ENCODE measurements at regions not wholly inside any gene's neighbourhood (a gene's known extent, or its start where the extent isn't known, plus 50 kb on each side); places are given as distances from the start of the nearest gene placed in this dataset.
A peak's percentile ranks its signal among the peaks of the same experiment; 100 is the strongest.
"Not testable (repeated sequence)": the region's sequence is repeated elsewhere in the genome, so short reads cannot be mapped to it uniquely, and the experiment has no call there.

- DNase-seq: peak; percentile 54
- H3K27me3 ChIP-seq (ENCODE audit: control insufficient read depth, insufficient read depth, low read length): no peaks in the 10 kb centered on the region
- WGBS (ENCODE audit: insufficient coverage): 78% methylated on average over 7 of the region's 7 CpGs
Observed at GRCh38 chr7:37545619-37546534, 97.2 kb upstream of the ELMO1 start.

DNA sequence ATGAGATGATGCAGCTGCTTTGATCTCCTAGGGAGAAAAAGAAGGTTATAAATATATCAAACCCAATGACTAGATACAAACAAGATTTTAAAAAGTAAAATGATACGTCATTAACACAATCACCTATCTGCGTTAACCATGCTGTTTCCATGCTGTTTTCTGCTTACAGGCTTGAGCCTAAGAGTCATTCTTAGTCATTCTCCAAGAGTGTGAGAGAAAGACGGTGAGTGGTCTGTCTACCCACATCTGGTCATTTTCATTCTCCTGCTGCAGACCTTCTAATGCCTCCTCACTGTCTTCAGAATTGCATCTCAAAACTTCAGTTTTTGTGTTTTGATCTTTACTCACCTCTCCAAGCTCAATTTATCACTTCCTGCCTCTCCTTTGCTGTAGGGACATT is 98.0 kb upstream of the ELMO1 start:
- Histone ChIP-seq H3K36me3 (ENCODE audit: control insufficient read depth, insufficient read depth, low read length) (no peaks in the 10 kb centered on the region), H3K4me1 (ENCODE audit: control insufficient read depth, insufficient read depth, low read length) (no peaks in the 10 kb centered on the region), H3K27ac (ENCODE audit: low read length) (no peak overlapping the region), H3K4me3 (ENCODE audit: low read length) (no peak overlapping the region), H3K9me3 (replicated peaks; ENCODE audit: control insufficient read depth, low read depth, low read length) (no peaks in the 10 kb centered on the region), H3K27me3 (ENCODE audit: control insufficient read depth, insufficient read depth, low read length) (no peaks in the 10 kb centered on the region)
- WGBS (ENCODE audit: insufficient coverage): no CpG with 5 or more reads among the region's 3 CpGs
- no peak for DNase-seq

More at GRCh38 chr7:37545619-37546534, 97.2 kb upstream of the ELMO1 start:
- H3K27ac ChIP-seq (ENCODE audit: low read length): no peak overlapping the region
- H3K4me3 ChIP-seq (ENCODE audit: low read length): no peak overlapping the region
- H3K4me1 ChIP-seq (ENCODE audit: control insufficient read depth, insufficient read depth, low read length): no peaks in the 10 kb centered on the region
- H3K9me3 ChIP-seq (replicated peaks; ENCODE audit: control insufficient read depth, low read depth, low read length): no peaks in the 10 kb centered on the region
- H3K36me3 ChIP-seq (ENCODE audit: control insufficient read depth, insufficient read depth, low read length): no peaks in the 10 kb centered on the region

DNA sequence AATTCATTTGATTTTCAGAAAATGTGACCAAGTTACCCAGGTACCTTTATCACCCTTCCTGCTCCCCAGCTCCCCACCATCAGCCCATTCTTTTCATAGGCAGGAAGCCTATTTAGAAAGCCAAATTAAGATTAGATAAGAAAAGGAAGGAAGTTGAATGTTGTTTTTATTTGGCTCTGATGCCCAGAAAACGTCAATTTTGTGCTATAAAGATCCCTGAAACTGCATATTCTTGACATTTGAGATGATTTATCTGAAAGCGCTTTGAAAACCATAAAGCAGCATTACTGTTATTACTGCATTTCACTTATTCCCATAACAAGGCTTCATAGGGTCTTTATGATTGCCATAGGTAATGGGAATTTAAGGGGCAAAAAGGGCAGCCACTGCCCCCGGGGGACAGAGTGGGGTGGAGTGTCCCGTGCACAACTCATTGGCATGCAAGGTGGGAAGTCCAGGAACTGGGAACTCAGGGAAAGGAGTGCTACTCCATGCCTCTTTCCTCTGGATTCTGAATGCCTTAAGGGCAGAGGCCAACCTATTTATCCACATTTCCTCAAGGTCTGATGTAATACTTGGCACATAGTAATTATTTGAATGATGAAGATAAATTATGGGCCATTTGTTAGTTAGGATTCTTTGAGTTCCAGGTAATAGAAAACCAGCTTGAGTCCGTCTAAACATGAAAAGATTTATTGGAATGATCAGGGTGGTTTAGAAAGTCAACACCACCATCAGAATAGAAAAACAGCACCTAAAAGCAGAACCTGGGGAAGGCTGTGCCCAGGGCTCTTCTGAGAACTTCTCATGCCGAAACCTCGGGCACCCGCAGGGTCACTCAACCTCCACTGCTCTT is 100.6 kb upstream of the ELMO1 start:
- Histone ChIP-seq H3K9me3 (replicated peaks; ENCODE audit: control insufficient read depth, low read depth, low read length) (no peaks in the 10 kb centered on the region), H3K27ac (ENCODE audit: low read length) (no peak overlapping the region), H3K36me3 (ENCODE audit: control insufficient read depth, insufficient read depth, low read length) (no peaks in the 10 kb centered on the region), H3K4me3 (ENCODE audit: low read length) (no peak overlapping the region), H3K4me1 (ENCODE audit: control insufficient read depth, insufficient read depth, low read length) (no peaks in the 10 kb centered on the region), H3K27me3 (ENCODE audit: control insufficient read depth, insufficient read depth, low read length) (no peaks in the 10 kb centered on the region)
- DNase-seq: no peak
- WGBS (ENCODE audit: insufficient coverage): 75% methylated on average over 5 of the region's 8 CpGs

DNA sequence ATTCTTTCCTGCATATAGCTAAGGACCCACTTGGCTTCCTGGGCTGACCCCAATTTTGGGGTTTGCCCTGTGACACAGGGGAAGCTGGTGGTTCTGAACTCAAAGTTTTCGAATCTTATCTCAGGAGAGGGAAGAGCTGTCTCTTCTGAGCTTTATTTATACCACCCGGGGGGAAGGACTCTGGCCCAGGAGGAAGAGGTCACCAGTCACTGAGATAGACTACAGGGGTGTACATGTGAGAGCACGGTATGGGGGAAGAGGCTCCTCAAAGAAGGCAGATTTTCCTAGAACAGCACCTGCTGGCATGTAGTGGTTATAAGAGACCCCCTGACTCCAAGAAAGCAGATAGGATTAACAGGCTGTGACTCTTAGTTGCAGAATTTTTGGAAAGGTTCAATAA is 101.8 kb upstream of the ELMO1 start:
- H3K4me3 ChIP-seq (ENCODE audit: low read length): no peak overlapping the region
- H3K9me3 ChIP-seq (replicated peaks; ENCODE audit: control insufficient read depth, low read depth, low read length): peaks cover 2% of the 10 kb centered on the region
- H3K4me1 ChIP-seq (ENCODE audit: control insufficient read depth, insufficient read depth, low read length): no peaks in the 10 kb centered on the region
- WGBS (ENCODE audit: insufficient coverage): 78% methylated on average over 1 of the region's 3 CpGs
- no peaks in the 10 kb centered on the region for H3K27me3 ChIP-seq (ENCODE audit: control insufficient read depth, insufficient read depth, low read length)
- no peaks in the 10 kb centered on the region for H3K36me3 ChIP-seq (ENCODE audit: control insufficient read depth, insufficient read depth, low read length)
- H3K27ac ChIP-seq (ENCODE audit: low read length): no peak overlapping the region
- no peak for DNase-seq

GRCh38 chr7:37550872-37551271 is 102.2 kb upstream of the ELMO1 start:
- H3K27ac ChIP-seq (ENCODE audit: low read length): no peak overlapping the region
- no peaks in the 10 kb centered on the region for H3K36me3 ChIP-seq (ENCODE audit: control insufficient read depth, insufficient read depth, low read length)
- WGBS (ENCODE audit: insufficient coverage): 86% methylated on average over 1 of the region's 2 CpGs
- H3K9me3 ChIP-seq (replicated peaks; ENCODE audit: control insufficient read depth, low read depth, low read length): peaks cover 4% of the 10 kb centered on the region
- H3K4me3 ChIP-seq (ENCODE audit: low read length): no peak overlapping the region
- no peaks in the 10 kb centered on the region for H3K27me3 ChIP-seq (ENCODE audit: control insufficient read depth, insufficient read depth, low read length)
- H3K4me1 ChIP-seq (ENCODE audit: control insufficient read depth, insufficient read depth, low read length): no peaks in the 10 kb centered on the region
- DNase-seq: no peak

- Histone ChIP-seq H3K27ac (ENCODE audit: low read length) (no peak overlapping the region), H3K4me3 (ENCODE audit: low read length) (no peak overlapping the region), H3K27me3 (ENCODE audit: control insufficient read depth, insufficient read depth, low read length) (no peaks in the 10 kb centered on the region), H3K36me3 (ENCODE audit: control insufficient read depth, insufficient read depth, low read length) (no peaks in the 10 kb centered on the region), H3K4me1 (ENCODE audit: control insufficient read depth, insufficient read depth, low read length) (no peaks in the 10 kb centered on the region), H3K9me3 (replicated peaks; ENCODE audit: control insufficient read depth, low read depth, low read length) (peaks cover 4% of the 10 kb centered on the region)
- 63% methylated on average over 2 of the region's 4 CpGs for WGBS (ENCODE audit: insufficient coverage)
- no peak for DNase-seq
Observed at GRCh38 chr7:37552030-37552429, 103.4 kb upstream of the ELMO1 start.

GRCh38 chr7:37552439-37552838 is 103.8 kb upstream of the ELMO1 start:
- H3K36me3 ChIP-seq (ENCODE audit: control insufficient read depth, insufficient read depth, low read length); H3K27me3 ChIP-seq (ENCODE audit: control insufficient read depth, insufficient read depth, low read length); H3K9me3 ChIP-seq (replicated peaks; ENCODE audit: control insufficient read depth, low read depth, low read length); H3K4me1 ChIP-seq (ENCODE audit: control insufficient read depth, insufficient read depth, low read length); DNase-seq; H3K4me3 ChIP-seq (ENCODE audit: low read length); H3K27ac ChIP-seq (ENCODE audit: low read length): not testable (repeated sequence)
- no CpG with 5 or more reads among the region's 2 CpGs for WGBS (ENCODE audit: insufficient coverage)

DNA sequence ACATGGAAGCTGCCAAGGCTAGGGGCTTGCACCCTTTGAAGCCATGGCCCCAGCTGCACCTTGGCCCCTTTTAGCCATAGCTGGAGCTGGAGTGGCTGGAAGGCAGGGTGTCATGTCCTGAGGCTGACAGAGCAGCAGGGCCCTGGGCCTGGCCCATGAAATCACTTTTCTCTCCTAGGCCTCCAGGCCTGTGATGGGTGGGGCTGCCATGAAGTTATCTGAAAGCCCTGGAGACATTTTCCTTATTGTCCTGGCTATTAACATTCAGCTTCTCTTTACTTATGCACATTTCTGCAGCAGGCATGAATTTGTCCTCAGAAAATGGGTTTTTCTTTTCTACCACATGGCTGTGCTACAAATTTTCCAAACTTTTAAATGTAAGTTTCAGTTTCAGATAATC is 106.9 kb upstream of the ELMO1 start:
- Histone ChIP-seq H3K27ac (ENCODE audit: low read length) (no peak overlapping the region), H3K36me3 (ENCODE audit: control insufficient read depth, insufficient read depth, low read length) (no peaks in the 10 kb centered on the region), H3K27me3 (ENCODE audit: control insufficient read depth, insufficient read depth, low read length) (no peaks in the 10 kb centered on the region), H3K4me1 (ENCODE audit: control insufficient read depth, insufficient read depth, low read length) (no peaks in the 10 kb centered on the region), H3K9me3 (replicated peaks; ENCODE audit: control insufficient read depth, low read depth, low read length) (peaks cover 4% of the 10 kb centered on the region), H3K4me3 (ENCODE audit: low read length) (no peak overlapping the region)
- no peak for DNase-seq

DNA sequence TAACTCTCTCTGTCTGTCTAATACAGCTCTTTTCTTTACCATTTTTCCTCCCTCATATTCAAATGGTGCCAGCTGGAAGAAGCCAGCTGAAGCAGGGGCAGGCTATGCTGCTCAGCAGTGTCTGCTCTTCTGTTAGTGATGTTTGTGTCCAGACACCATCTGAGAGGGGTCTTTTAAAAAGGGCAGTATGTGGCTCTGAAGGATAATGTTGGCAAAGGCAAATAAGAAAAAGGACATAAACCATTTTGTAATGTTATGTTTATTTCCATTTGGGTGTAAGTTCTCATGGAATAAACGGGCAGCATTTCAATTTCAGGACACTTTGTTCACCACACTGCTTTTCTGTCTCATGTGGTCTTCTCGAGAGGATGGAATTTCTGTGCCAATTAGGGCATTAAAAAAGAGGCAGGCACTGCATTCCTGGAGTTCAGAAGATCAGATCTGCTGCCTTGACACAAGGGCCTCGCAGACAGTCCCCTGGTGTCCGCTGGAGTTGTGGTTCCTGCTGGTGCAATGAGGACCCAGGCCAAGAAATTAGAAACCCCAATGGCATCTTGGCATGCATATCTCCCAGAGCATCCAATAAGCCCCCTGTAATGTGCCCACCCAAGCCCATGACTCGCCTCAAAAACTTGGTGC is 109.0 kb upstream of the ELMO1 start:
- 78% methylated on average over 3 of the region's 5 CpGs for WGBS (ENCODE audit: insufficient coverage)
- DNase-seq: no peak
- H3K27ac ChIP-seq (ENCODE audit: low read length): no peak overlapping the region
- no peaks in the 10 kb centered on the region for H3K27me3 ChIP-seq (ENCODE audit: control insufficient read depth, insufficient read depth, low read length)
- H3K36me3 ChIP-seq (ENCODE audit: control insufficient read depth, insufficient read depth, low read length): no peaks in the 10 kb centered on the region
- H3K9me3 ChIP-seq (replicated peaks; ENCODE audit: control insufficient read depth, low read depth, low read length): peaks cover 4% of the 10 kb centered on the region
- no peaks in the 10 kb centered on the region for H3K4me1 ChIP-seq (ENCODE audit: control insufficient read depth, insufficient read depth, low read length)
- H3K4me3 ChIP-seq (ENCODE audit: low read length): no peak overlapping the region

Data from muscle of leg (tissue), 3 donors.